Femur (tissue), 1 donor: ENCODE measurements at regions not wholly inside any gene's neighbourhood (a gene's known extent, or its start where the extent isn't known, plus 50 kb on each side); places are given as distances from the start of the nearest gene placed in this dataset.
A peak's percentile ranks its signal among the peaks of the same experiment; 100 is the strongest.
"Not testable (repeated sequence)": the region's sequence is repeated elsewhere in the genome, so short reads cannot be mapped to it uniquely, and the experiment has no call there.

Source experiments
- DNase-seq: peaks from one replicate; pipeline ENCODE4 v3.0.0-alpha.2; 2017

DNA sequence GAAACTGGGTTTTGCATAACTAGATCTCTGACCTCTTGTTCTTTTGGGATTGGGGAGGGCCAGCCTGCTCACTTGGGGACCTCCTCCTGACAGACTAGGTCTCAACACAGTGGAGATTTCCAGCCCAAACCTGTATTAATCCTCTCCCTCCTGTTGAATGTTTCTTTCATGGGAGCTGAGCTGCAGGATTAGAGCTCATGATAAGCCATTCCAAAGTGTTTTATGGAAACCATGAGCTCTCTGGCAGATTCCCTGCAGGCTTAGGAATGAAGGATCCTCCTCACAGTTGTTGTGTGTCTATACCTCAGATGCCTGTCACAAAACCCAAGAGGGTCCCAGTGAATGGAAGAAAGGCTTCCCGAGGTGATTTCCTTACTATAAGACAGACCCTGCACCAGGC, 248.4 kb upstream of the B3GAT1 start:
- DNase-seq = no peak

DNA sequence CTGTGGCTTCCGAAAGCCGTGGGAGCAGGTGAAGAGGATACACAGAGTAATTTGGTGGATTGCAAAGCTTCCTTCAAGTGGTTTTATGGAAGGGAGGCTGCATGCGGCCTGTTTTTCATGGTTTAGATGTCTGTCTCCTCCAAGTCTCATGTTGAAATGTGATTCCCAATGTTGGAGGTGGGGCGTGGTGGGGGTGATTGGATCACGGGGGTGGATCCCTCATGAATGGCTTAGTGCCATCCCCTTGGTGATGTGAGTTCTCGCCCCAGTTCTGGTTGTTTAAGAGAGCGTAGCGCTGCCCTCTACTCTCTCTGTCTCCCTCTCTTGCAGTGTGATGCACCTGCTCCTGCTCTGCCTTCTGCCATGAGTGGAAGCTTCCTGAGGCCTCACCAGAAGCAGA, 247.8 kb upstream of the B3GAT1 start:
- DNase-seq = no peak

DNA sequence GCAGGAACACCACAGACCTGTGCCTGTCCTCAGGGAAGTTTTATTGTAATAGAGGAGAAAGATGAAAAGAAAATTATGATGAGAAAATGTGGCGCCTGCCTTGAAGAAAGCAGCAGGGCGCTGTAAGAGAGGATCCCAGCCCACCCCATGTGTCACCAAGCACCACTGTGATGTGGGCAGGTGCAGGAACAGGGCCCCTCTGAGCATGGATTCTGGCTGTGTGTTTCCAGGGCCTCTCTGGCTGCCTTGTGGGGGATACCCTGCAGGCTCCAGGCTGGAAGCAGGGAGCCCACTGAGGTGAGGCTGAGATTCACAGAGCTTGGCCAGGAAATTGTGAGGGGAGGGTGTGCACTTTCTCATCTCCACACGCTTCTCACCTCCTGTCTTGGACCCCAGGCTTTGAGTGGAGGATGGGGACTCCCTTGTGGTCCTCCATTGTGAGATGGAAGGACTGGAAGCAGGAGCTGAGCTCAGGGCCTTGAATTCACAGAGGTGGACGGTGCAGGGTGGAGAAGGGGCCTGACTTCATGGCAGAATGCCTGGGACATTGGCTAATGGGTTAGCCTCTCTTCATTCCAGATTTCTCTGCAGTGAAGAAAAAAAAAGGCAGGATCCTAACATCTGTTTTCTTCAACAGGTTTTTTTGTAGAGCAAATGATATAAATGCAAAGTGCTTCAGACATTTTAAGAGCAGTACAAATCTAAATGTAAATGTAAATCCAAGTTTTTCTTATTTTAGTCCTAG, 246.6 kb upstream of the B3GAT1 start:
- peak; percentile 19 for DNase-seq

DNA sequence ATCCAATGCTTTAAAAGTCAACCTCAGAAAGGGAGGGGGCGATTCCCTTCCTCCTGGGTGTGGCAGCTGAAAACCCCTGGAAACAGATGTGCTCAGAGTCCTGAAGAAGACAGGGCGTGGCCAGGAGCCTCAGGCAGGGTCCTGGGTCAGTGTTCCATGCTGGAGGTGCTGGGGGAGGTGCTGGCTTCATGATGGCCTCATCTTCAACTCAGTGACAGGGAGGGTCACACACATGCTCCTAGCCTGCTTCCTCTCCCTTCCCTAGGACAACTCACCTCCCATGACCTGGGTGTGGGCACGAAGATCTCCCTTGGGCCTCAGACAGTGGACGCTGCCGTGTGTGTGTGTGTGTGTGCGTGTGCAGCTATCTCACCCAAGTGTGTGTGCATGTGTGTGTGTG, 245.6 kb upstream of the B3GAT1 start:
- DNase-seq = no peak

DNA sequence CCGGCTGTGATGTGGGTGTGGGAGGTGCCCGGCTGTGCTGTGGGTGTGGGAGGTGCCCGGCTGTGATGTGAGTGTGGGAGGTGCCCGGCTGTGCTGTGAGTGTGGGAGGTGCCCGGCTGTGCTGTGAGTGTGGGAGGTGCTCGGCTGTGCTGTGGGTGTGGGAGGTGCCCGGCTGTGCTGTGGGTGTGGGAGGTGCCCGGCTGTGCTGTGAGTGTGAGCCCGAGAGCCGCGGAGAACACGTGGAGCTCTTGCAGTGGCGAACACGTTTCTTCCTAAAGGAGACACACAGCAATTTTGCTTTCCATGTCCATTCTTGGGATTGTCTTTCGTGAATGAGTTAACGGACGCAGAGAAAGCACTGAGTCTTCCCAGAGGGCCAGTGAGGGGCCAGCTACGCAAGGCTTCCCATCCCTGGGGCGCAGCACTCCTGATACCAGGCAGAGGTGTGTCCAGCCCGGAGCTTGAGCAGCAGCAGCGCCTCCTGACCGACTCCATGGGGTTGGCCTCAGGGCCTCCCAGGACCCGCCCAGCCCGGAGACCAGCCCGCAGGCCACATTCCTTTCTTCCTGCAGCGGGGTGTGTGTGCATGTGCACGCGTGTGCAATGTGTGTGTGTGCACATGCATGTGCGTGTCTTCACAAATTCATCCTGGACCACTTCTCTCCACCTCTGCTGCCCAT, 245.0 kb upstream of the B3GAT1 start:
- no peak for DNase-seq

DNA sequence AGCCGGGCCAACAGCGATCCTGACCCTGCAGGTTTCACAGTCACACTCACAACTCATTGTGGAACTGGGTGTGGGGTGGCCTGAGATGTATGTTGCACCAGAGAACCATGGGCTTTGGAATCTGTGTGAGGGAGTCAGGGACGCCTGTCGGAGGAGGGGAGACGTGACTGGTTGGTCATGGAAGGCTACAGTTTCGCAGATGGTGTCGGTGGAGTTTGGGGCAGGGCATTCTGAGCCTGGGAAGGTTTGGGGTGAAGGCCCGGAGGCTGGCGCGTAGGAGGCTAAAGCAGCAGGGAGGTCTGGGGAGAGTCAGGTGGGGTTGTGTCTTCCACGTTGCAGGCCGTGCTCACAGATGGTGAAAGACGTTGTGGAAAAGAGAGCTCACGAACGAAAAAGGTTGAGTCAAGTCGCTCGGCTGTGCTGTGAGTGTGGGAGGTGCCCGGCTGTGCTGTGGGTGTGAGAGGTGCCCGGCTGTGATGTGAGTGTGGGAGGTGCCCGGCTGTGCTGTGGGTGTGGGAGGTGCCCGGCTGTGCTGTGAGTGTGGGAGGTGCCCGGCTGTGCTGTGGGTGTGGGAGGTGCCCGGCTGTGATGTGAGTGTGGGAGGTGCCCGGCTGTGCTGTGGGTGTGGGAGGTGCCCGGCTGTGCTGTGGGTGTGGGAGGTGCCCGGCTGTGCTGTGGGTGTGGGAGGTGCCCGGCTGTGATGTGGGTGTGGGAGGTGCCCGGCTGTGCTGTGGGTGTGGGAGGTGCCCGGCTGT, 244.2 kb upstream of the B3GAT1 start:
- DNase-seq = not testable (repeated sequence)

DNA sequence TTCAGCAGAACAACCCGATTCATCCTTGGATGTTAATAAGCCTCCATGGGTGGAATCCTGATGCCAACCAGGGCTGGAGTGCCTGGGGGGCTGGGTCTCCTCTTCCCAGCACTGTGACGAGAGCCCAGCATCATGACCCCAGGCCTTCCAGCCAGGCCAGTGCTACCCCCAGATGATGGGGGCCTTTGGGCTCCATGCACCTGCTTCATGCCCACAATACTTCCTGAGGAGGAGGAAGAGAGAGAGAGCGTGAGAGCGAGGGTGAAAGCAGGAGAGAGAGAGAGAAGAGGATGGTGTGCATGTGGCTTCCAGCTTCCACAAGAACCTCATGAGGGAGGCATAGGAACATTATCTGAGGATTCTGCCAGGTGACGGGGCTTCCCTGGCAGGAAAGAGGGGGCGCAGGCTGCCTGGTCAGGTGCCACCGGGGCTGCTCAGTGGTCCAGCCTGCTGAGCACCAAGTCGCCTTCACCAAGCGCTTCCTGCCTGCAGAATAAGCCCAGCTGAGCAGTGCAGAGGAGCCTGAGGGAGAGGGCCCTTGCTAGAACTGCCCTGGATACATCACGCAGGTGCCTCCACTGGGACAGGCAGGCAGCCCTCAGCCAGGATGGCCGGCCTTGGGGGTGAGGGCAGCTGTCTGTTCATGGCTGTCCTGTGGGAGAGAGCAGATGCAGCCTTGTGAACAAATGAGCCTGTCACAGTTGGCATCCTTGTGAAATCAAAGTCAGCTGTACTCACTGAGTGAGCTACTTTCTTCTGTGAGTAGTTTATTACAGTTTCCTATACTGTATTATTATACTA, 243.3 kb upstream of the B3GAT1 start:
- peak; percentile 33 for DNase-seq

DNA sequence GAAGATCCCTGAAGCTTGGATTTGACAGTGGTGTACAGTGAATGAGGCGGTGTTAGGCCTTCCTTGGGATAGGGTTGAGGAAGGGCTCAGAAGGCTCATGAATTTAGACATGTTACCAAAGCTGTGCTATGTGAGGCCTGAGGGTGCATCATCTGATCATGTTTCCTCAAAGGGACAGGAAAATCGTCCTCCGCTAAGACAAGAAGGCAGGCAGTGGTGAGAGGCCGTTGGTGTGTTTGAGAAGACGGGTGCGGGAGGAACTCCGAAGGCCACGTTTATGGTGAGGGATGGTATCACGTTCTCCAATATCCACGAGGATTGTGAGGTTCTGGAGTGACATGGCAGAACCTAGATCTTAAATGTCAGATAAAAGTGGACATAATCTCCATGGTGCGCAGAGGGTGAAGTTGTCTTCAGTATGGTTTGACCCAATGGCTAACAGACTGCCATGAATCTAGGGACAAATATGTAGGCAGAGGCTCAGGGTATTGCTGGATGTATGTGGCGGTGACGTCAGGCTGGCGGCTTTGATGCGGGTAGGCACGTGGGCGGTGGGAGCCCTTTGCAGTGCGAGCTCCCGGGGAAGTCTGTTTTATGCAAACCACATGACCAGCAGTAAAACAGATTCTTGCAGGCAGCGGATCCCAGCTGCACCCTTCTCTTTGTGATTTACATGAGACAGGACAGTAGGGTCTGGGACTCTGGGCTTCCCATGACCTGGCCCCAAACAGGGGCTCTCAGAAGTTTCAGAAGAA, 242.3 kb upstream of the B3GAT1 start:
- no peak for DNase-seq

DNA sequence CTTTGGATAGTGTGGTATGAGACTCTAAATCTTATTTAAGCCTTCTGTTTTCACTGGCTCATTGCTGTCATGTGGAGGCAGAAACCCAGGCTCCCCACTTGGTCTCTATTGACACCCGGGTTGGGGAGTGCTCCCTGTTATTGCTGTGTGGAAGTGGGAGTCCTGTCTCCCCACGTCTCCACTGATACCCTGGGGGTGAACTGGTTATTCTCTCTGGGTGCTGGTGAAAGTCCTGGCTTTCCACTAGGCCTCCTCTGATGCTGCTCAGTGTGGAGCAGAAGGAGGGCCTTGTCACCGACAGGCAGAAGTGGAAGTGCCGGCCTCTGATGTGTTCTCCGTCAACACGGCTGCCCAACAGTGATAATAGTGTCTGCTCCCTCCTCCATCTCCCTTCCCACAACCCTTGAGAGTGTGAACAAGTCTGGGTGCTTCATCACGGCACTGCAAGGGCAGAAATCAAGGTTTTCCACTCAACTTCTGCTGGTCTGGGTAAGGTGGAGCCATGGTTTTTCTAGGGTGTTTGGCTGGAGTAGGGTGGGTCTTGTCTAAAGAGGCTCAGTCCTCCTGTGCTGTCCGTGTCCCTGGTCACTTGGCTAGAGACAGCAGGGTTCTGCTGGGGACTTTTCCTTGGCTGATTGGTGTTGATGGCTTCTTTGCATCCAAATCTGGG, 240.7 kb upstream of the B3GAT1 start:
- no peak for DNase-seq

DNA sequence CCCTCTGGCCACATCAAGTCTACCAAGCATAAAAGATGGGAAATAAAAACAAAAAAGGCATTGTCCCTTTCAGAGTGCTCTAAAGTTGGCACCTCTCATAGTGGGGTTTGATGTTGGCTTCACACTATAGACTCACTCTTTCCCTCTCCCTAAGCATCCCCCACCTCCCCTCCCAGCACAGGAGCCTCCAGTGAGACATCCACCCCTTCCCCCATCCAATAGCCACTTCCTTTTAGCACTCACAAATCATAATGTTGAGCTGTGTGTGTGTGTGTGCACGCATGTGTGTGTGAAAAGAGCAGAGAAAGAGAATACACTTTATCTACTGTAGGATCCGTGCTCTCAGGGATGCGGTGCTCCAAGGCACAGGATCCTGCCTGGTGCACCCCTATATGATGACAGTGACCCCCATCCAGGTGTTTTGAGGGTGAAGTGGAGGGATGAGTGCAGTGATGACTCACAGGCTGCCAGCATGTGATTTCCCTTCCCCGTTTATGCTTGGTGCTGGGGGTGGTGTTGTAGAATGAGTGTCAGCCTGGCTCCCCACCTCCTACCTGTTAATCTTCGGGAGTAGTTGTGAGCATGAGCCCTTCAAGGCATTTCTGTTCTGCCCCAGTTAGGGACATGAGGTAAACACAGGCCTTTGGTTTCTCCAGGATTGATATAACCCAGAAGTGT, 235.2 kb upstream of the B3GAT1 start:
- DNase-seq = no peak

DNA sequence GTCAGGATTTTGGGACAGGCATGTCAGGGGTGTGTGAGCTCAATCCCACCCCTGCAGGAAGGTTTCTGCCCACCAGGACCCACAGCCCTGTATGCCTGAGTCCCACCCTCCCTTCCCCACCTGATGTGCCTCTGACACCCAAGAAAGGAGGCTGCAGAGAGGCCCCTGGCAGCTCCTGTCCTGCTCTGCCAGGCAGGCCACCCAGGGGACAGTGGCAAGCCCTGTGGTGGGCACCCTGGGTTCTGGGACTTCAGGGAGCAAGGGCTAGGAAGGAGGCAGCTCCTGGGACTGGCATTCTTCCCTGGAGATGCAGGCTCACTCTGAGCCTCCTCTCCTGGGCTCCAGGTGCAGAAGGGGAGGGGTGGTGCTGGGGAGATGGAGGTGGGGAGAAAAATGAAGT, 234.5 kb upstream of the B3GAT1 start:
- DNase-seq = no peak

DNA sequence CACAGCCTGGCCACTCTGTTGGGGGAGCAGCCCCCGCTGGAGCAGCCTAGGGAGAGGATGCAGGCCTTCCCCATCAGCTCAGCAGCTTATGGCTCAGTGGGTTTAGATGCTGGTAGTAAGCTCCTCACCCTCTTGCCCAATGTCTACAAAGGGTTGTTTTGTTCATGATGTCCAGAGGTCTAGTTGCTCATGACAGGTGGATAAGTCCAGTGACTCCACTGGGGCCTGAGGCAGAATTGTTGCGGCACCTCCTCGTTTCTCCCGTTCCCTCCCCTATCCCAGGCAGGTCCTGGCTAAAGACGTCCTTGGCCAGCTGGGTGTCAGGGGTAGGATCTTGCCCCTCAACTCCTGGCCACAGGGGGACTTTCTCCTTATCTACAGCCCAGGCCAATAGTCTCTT, 233.5 kb upstream of the B3GAT1 start:
- no peak for DNase-seq

DNA sequence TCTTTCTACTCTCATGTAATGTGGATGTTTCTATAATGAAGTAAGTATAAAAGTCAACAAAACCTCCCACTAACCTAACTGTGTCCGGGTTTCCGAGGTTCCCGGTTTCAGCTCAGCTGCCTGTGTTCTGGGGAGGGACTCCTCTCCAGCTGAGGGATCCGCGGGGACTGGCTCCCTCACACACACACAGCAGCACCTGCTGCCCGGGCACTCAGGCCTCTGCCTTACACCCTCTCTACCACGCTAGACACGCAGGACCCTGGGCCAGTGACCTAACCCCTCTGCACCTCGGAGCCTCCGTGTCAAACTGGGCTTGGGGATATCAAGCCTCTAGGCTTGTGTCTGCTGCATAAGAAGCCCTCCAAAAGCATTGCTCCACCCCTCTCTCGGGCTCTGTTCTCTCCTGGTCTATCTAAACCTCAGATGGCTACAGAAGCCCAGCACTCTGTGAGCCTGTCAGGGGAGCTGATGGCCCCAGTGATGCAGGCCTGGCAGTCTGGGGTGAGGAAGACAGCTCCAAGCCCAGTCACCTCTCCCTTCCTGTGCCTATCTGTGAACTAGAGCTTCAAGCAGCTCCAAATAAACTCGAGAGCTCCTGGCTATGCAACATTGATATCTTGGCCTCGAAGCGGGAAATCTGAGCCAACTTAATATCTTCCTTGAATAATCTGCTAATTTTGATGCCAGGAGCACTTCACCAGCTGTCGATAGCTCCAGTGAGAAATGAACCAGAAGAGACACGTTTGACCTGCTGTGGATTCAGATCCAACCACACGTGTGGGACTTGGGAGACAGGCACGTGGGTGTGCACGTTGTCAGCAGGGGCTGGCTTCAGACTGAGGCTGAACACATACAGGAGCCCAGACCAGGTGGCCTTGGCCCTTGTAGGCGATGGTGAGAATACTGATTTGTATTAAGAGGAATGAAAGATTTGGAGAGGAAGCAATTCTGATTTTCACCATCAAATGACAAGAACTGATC, 232.7 kb upstream of the B3GAT1 start:
- DNase-seq = no peak

DNA sequence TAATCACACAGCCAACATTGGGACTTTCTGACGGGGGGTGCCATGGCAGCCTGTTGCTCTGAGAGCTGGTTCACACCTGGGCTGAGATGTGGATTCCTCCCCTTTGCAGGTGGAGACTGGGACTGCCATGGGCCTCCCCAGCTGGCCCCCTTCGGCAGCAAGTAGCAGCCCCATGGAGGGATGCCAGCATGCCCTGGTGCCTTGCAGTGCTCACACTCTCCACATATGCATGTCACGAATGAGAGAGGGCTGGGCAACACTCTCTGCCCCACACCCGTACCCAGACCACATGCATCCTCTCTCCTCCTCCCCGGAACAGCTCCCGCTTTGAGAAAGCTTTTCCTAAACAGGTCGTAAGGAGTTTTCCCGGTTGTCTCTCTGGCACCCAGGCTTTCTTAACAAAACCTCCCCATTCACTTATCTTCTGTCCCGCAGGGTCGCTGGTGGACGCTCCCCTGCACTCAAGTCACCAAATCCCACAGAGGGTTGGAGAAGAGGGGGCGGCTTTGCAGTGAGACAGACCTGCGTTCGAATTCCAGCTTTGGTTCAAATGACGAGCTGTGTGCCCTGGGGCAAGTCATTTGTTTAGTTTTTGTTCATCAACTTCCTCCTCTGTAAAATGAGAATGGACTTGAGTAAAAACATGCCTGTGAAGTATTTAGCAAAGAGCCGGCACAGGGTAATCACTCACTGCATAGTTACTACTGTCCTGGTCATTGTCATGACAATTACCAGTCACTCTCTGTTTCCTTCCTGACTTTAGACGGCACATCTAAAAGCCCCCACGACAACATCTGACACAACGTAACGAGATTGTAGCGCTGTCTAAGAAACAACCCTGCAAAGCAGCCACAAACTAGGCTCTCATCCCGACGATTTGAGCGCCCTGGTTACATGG, 231.3 kb upstream of the B3GAT1 start:
- DNase-seq = no peak

DNA sequence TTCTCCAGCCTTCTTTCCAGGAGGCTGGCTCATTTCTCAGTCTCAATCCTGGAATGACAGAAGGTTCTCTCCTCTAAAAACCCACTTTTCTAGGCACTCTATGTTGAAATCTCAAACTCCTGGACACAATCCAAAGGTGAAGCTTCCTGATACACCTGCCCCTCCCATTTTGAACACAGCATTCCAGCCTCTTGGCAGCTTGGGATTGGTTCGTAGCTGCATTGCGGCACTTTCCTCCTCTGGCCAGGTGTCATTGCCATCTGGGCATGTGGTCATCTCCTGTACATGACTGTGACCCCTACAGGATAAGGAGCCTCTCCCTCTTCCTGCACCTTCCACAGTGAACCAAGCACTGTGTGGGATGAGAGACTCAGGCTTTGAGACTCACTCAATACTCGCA, 230.2 kb upstream of the B3GAT1 start:
- no peak for DNase-seq

DNA sequence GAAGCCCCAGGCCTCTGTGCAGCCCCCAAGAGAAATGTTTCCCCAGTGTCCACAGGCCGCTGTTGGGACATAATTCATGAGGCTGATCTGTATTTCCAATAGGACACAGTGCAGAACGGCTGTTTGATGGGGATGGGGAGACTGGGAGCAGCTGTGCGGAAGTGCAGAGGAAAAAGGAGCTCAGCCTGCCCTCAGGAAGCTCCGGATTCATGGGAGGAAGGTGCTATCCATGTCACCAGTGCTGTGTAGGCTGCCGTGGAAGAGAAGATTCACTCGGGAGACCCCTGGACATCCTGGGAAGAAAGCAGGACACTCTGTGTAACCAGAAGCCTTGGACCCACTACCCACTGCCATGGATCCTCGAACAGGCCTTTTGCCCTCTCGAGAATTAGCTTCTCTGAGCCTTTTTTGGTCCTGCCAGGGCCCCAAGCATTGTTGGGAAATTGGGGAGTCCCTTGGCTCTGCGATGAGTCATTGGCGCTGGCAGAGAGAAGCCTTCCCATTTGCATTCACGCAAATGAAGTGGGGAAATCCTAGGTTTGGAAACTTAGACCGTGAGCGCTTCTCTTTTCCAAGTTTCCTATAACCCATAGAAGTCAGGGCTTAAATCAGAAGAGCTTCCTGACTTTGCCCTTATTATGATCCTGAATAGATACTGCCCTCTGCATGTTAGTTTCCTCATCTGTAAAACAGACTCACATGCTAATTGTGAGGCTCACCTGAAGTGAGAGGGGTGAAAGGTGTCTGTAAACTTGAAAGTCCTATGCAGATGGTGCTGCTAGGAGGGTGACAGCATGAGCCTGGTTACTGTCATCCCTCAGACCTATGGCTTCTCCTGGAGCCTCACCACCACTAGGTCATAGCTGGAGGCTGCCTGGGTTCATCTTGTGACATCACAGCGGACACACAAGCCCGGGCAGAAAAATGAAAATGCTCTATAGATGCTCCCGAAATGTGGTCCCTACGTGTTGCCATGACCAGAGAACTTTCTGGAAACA, 229.2 kb upstream of the B3GAT1 start:
- no peak for DNase-seq

DNA sequence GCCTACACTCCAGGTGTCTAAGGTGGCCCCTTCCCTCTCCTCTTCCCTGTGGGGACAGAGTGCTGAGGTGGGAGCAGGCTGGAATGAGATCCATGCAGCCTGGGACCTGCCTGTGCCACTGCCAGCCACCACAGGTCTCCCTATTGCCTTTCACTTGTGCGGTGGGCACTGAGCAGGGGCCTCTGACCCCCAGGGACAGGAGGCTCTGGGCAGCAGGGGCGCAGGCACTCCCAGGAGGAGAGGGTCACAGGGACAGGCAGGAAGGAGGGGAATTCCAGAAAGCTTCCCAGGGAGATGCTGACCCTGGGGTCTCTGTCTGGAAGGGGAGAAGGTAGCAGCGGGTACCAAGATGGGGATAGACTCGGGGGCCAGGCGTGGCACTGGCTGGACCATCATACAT, 228.5 kb upstream of the B3GAT1 start:
- DNase-seq = no peak
